NB4 (cell line): ENCODE measurements at regions not wholly inside any gene's neighbourhood (a gene's known extent, or its start where the extent isn't known, plus 50 kb on each side); places are given as distances from the start of the nearest gene placed in this dataset.

Experiments
- CTCF ChIP-seq: IDR thresholded peaks from one replicate; pipeline ENCODE4 v1.5.1; 2012; ENCODE audit warnings: low read depth, low read length
- MYC ChIP-seq: IDR thresholded peaks from 2 replicates; pipeline ENCODE4 v1.6.1; 2011; ENCODE audit warnings: low read depth, low read length
- POLR2A ChIP-seq: IDR thresholded peaks from 2 replicates; pipeline ENCODE4 v1.6.1; 2011; ENCODE audit warnings: mild to moderate bottlenecking; ENCODE audit not compliant: insufficient read length; ENCODE audit errors: extremely low read depth
- TF ChIP-seq, protein P1 (sequence below): IDR thresholded peaks from 2 replicates; pipeline ENCODE4 v1.6.1; 2011; ENCODE audit warnings: low read depth, low read length

GRCh38 chr2:107543793-107544192, 282.9 kb upstream of the RGPD4 start:
- TF ChIP-seq, protein P1, sequence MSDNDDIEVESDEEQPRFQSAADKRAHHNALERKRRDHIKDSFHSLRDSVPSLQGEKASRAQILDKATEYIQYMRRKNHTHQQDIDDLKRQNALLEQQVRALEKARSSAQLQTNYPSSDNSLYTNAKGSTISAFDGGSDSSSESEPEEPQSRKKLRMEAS = no peak
- no peak for TF ChIP-seq CTCF
- TF ChIP-seq POLR2A = no peak
- TF ChIP-seq MYC = no peak
